Urothelium cell line (cell line): ENCODE measurements at regions not wholly inside any gene's neighbourhood (a gene's known extent, or its start where the extent isn't known, plus 50 kb on each side); places are given as distances from the start of the nearest gene placed in this dataset.

Experiments used
- DNase-seq: peaks from one replicate; pipeline ENCODE4 v3.0.0; 2011; ENCODE audit warnings: low spot score, mixed read lengths
- FAIRE-seq: peaks from 2 replicates; lab custom pipeline; 2011; peaks lifted over from hg19 to GRCh38; lab: Jason Lieb, UNC

- DNase-seq (no peak), FAIRE-seq (no peak)
These were observed 547.2 kb downstream of the ZNF804A start for GRCh38 chr2:185145316-185146121.

GRCh38 chr2:185147361-185147760 is 549.0 kb downstream of the ZNF804A start:
- FAIRE-seq (no peak), DNase-seq (no peak)

GRCh38 chr2:185152186-185152585 is 553.9 kb downstream of the ZNF804A start:
- FAIRE-seq (no peak), DNase-seq (no peak)

- no peak for DNase-seq
- no peak for FAIRE-seq
These were observed 563.4 kb downstream of the ZNF804A start for GRCh38 chr2:185161701-185162100.

- DNase-seq (no peak), FAIRE-seq (no peak)
These were observed 564.3 kb upstream of the FSIP2 start for GRCh38 chr2:185174353-185174752.

DNA sequence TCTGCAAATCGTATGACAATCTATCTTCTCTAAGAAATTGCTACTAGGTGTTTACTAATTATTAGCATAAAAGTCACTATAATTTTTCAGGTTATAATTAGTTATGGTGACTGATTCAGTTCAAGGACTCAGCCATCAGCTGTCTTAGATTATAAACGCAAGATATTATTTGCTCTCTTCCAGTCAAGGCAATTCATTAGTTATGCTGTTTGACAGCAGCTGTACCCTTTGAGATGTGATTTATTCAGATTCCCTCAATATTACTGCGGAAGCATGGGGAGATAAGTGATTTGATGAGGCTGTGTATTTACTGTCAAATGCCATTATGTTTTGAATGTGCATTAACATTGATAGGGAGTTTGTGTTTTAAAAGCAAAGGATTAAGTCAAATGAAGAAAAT is 558.9 kb upstream of the FSIP2 start:
- FAIRE-seq (no peak), DNase-seq (no peak)

- no peak for FAIRE-seq
- DNase-seq: no peak
These were observed 556.7 kb upstream of the FSIP2 start for GRCh38 chr2:185181901-185182300.

DNA sequence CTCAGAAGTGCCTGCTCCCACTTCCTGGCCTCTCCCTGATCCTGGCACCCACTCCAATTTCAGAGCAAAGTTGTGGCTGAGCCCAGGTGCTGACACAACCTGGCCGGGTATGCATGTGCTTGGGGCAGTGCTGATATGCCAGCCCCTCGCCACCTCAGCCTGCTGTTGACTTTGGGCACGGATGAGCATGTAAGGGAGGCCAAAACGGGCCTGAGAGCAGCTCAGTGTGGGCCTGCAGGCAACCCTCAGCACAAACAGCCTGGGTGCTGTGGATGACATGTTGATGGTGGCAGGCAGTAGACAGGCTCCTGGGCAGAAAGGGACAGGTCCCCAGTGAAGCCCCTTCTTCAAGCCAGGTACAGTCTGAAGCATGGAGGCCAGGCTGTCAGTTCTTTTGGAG is 553.6 kb upstream of the FSIP2 start:
- no peak for DNase-seq
- FAIRE-seq: no peak

DNA sequence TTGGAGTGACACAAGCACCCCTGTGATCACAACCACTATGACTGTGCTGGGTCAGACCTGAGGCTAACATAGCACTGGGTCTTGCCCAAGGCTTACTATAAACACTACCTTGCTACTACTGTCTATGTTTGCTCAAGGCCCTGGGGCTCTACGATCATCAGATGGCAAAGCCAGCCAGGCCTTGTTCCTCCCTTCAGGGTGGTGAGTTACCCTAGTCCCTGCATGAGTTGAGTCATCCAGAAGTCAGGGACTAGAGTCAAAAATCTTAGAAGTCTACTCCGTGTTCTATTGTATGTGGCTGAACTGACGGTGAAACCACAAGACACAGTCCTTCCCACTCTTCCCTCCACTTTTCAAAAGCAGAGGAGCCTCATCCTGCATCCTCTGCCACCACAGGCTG is 551.2 kb upstream of the FSIP2 start:
- FAIRE-seq (no peak), DNase-seq (no peak)

- DNase-seq (no peak), FAIRE-seq (no peak)
These were observed 549.9 kb upstream of the FSIP2 start for GRCh38 chr2:185188656-185189055.

GRCh38 chr2:185201063-185201462 is 537.5 kb upstream of the FSIP2 start:
- DNase-seq (no peak), FAIRE-seq (no peak)

- FAIRE-seq (no peak), DNase-seq (no peak)
These were observed 536.2 kb upstream of the FSIP2 start for GRCh38 chr2:185202381-185202780.

DNA sequence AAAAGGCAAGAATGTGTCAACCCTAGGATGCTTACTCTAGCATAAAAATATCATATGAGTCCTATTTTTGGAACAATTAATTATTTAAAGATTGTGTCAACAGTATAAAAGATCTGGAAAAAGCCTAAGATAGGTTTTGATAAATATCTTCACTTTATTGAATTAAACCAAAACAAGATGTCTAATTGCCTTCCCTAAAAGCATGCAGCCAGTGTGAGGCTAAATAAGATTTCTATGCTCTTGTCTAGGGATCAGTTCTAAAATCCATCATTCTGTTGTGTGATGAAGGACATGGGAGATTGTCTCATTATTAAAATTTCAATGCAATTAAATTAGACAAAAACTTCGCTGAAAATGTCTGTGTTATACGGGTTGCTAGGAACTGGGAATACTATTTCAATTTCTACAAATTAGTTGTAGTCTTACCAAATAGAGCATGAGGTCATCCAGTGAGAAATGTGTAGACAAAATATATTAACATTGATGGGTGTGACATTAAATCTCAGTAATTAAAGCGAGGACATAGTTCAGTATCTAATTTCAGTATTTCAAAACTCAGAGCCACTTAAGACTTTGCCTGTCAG is 535.6 kb upstream of the FSIP2 start:
- FAIRE-seq (no peak), DNase-seq (no peak)

DNA sequence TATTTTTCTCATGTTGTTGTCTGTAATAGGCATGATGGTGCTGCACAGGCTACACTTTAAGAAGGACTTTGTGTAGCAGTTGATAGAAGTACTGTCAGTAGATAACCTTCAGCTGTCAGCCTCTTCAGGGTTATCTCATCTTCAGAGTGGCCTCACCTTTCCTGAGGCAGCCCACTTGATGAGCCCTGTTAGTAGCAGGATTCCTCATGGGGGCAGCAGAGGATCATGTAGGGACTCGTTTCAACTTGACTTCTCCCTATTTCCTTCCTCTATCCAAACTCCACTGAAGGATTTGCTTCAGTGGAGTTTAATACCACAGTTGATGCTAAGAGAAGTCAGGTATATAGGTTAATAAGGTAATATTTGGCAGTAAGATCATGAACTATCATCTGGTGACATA is 530.3 kb upstream of the FSIP2 start:
- peak; percentile 46 for DNase-seq
- no peak for FAIRE-seq

DNA sequence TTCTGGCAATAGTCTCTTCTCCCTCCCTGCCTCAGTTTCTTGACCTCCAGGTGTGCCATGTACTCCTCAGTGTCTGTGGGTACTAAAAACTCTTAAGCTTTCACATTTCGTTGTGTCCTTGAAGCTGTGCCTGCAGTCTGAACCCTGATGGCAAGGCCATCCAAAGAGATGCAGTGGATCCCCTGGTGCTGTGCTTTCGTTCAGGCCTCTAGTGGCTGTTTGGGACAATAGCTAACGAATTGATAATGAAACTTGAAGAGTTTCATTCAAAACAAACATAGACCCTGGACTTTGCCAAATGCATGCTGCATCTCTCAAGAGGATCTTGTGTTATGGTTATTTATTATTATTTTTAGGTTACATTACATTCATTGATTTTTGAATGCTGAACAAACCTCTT is 523.1 kb upstream of the FSIP2 start:
- FAIRE-seq (no peak), DNase-seq (peak; percentile 5)

- DNase-seq: peak; percentile 39
- no peak for FAIRE-seq
These were observed 518.6 kb upstream of the FSIP2 start for GRCh38 chr2:185219981-185220380.

DNA sequence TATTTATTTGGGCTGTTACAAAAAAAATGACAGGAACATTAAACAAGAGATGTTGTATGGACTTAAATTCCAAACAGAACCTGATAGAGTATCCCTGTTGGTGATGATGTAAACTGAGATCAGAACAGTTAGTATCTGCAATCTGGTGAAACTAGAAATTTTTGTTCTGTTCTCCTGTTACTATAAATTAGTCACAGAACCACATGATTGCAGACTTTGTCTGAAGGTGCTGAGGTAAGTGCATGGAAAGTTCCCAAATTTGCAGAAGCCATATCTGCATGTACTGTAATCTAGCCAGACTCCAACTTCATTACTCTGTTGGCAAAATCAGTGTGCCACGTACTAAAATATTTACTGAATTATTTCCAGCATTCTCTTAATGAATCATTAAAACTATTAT is 516.3 kb upstream of the FSIP2 start:
- DNase-seq (no peak), FAIRE-seq (no peak)

DNA sequence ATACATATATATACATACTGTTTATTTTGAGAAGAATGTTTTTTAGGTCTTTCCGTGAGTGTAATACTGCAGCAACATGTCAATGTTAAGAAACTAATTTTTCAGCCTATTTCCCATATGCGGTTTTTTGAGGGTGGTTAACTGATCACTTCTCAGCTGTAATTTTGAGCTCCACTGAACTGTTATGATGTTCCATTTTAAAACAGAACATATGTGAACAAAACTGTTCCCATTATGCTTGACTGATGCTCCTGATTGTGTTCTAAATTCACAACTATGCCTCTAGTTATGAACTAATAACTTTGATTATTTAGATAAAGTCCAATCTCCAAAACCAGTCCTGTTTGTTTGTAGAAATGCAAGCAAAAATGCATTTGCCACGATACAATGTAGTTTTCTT is 511.2 kb upstream of the FSIP2 start:
- FAIRE-seq (no peak), DNase-seq (no peak)

- no peak for DNase-seq
- FAIRE-seq: no peak
These were observed 499.1 kb upstream of the FSIP2 start for GRCh38 chr2:185239491-185239890.

DNA sequence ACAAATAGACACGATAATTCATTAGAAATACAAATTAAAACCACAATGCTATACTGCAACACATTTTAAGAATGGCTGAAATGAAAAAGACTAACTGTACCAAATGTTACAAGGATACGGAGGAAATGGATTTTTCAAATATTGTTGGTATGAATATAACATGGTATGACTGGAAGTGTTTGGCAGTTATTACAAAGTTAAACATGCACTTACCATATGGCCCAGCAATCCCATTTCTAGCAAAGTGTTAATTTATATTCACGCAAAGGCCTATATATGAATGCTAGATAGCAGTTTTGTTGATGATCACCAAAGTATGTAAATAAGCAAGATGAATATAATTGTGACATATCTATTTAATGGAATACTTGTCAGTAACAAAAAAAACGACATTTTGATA is 497.8 kb upstream of the FSIP2 start:
- no peak for DNase-seq
- no peak for FAIRE-seq

- DNase-seq (no peak), FAIRE-seq (no peak)
These were observed 497.0 kb upstream of the FSIP2 start for GRCh38 chr2:185241556-185241955.

DNA sequence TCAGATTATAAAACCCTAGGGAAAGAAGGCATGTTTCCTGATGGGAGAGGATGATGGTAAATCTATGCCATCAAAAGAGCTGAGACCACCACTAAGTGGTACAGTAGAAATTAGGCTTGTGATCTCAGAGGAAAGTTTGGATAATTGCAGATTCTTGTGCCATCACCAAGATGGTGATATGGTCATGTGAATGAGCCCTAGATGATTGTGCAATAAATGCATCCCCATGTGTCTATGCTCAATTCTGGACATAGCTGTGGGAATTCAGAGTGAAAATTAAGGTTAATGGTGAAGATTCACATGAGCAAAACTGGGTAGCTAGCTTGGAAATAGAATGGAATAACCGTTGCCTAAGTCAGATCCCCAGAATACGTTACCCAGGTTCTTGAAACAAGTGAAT is 496.1 kb upstream of the FSIP2 start:
- DNase-seq (no peak), FAIRE-seq (no peak)

DNA sequence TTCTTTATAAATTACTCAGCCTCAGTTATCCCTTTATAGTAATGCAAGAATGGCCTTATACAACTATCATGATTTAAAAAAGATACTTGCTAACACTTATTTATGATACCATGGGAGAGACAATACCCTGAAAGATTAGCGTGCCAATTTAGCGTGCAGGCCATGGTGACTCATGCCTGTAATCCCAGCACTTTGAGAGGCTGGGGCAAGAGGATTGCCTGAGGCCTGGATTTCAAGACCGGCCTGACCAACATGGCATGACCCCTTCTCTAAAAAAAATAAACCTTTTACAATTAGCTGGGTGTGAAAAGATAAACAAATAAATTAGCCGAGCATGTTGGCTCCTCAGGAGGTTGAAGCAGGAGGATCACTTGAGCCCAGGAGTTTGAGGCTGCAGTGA is 493.4 kb upstream of the FSIP2 start:
- FAIRE-seq: no peak
- no peak for DNase-seq
